ENCODE measurements at regions not wholly inside any gene's neighbourhood (a gene's known extent, or its start where the extent isn't known, plus 50 kb on each side); places are given as distances from the start of the nearest gene placed in this dataset.
"Not testable (repeated sequence)": the region's sequence is repeated elsewhere in the genome, so short reads cannot be mapped to it uniquely, and the experiment has no call there.

DNA sequence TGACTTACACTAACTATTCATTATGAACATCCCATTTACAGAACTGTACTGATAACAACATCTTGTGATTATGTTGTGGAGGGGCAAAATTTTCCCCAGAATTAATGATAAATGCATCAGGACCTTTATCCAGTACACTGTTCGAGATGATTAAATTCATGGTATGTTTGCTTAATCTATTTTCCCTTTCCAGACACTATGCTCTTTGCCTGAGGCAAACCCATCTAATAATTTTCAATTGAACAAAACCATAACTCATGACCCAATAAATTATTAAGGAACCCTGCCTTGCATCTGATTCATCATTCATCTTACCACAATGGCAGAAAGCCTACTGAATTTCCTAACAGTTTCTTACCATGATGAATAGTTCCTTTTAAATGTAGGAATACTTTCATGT lies 385.0 kb downstream of the DSEL start:
- TF ChIP-seq, protein P1, sequence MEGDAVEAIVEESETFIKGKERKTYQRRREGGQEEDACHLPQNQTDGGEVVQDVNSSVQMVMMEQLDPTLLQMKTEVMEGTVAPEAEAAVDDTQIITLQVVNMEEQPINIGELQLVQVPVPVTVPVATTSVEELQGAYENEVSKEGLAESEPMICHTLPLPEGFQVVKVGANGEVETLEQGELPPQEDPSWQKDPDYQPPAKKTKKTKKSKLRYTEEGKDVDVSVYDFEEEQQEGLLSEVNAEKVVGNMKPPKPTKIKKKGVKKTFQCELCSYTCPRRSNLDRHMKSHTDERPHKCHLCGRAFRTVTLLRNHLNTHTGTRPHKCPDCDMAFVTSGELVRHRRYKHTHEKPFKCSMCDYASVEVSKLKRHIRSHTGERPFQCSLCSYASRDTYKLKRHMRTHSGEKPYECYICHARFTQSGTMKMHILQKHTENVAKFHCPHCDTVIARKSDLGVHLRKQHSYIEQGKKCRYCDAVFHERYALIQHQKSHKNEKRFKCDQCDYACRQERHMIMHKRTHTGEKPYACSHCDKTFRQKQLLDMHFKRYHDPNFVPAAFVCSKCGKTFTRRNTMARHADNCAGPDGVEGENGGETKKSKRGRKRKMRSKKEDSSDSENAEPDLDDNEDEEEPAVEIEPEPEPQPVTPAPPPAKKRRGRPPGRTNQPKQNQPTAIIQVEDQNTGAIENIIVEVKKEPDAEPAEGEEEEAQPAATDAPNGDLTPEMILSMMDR (conservative IDR thresholded peaks at IDR 0.05): no peak
- Histone ChIP-seq H2BK20ac (ENCODE audit: low read depth, low read length, poor library complexity, severe bottlenecking) (no peak overlapping the region), H3K9ac (ENCODE audit: extremely low read depth, insufficient read length, low read length) (no peak overlapping the region), H2BK120ac (ENCODE audit: low read depth, low read length, poor library complexity, severe bottlenecking) (no peak overlapping the region), H3K23ac (ENCODE audit: insufficient read length, low read depth, low read length) (no peak overlapping the region), H4K5ac (ENCODE audit: insufficient read length, low read depth, low read length) (no peak overlapping the region), H3K14ac (ENCODE audit: insufficient read depth, low read length) (no peak overlapping the region), H3T11ph (ENCODE audit: low read length) (no peak overlapping the region), H3K27ac (ENCODE audit: insufficient read length, low read depth, low read length) (no peak overlapping the region), H2BK12ac (ENCODE audit: insufficient read length, low read depth, low read length) (no peak overlapping the region), H3K79me1 (ENCODE audit: insufficient read depth, low read depth, low read length, poor library complexity, severe bottlenecking) (no peaks in the 10 kb centered on the region), H2AFZ (ENCODE audit: low read length) (no peak overlapping the region), H4K8ac (replicated peaks; ENCODE audit: insufficient read length, low read depth, low read length) (no peak overlapping the region), H3K27me3 (ENCODE audit: insufficient read depth, low read length) (no peaks in the 10 kb centered on the region), H3K18ac (ENCODE audit: insufficient read length, low read depth, low read length) (no peak overlapping the region), H3K56ac (ENCODE audit: insufficient read length, low read depth, low read length) (no peak overlapping the region), H3K9me3 (ENCODE audit: control insufficient read depth, low read depth, low read length) (no peaks in the 10 kb centered on the region), H2BK5ac (ENCODE audit: insufficient read length, low read length) (no peak overlapping the region), H4K20me1 (ENCODE audit: control insufficient read depth, insufficient read depth, insufficient read length) (no peaks in the 10 kb centered on the region), H3K23me2 (ENCODE audit: insufficient read length, low read depth, low read length, poor library complexity, severe bottlenecking) (no peaks in the 10 kb centered on the region), H2BK15ac (ENCODE audit: low read depth, low read length) (no peak overlapping the region), H3K4me1 (ENCODE audit: insufficient read depth, low read length) (no peaks in the 10 kb centered on the region), H3K4ac (ENCODE audit: low read depth, low read length) (no peak overlapping the region), H3K79me2 (ENCODE audit: insufficient read depth, low read length) (no peaks in the 10 kb centered on the region), H4K91ac (ENCODE audit: insufficient read length, low read depth, low read length) (no peak overlapping the region), H3K4me2 (ENCODE audit: insufficient read depth, insufficient read length, low read length) (no peak overlapping the region), H2AK5ac (ENCODE audit: insufficient read length, low read length) (no peak overlapping the region)
- H3K36me3 Mint-ChIP-seq (ENCODE audit: insufficient read depth in 1 of 3, low read depth in 3 of 3): peaks cover 4 to 13% (median 4%) of the 10 kb centered on the region in 3 experiments; a peak in 4 of 7 replicates
- no peak overlapping the region for H3K27ac Mint-ChIP-seq
- no peak overlapping the region for H3K4me3 Mint-ChIP-seq
- H3K9me3 Mint-ChIP-seq: peaks cover 8 to 15% of the 10 kb centered on the region in 2 experiments; a peak in 3 of 5 replicates
- WGBS (ENCODE audit: extremely low coverage, insufficient read length, low lambda C conversion rate): no CpG with 5 or more reads among the region's 1 CpG
- DNase-seq: no peak
- no peaks in the 10 kb centered on the region for H3K4me1 Mint-ChIP-seq
- no peaks in the 10 kb centered on the region for H3K27me3 Mint-ChIP-seq (ENCODE audit: low read depth)

DNA sequence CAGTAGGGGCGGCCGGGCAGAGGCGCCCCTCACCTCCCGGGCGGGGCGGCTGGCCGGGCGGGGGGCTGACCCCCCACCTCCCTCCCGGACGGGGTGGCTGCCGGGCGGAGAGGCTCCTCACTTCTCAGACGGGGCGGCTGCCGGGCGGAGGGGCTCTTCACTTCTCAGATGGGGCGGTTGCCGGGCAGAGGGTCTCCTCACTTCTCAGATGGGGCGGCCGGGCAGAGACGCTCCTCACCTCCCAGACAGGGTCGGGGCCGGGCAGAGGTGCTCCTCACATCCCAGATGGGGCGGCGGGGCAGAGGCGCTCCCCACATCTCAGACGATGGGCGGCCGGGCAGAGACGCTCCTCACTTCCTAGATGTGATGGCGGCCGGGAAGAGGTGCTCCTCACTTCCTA lies 389.8 kb downstream of the DSEL start:
- not testable (repeated sequence) for H2BK5ac ChIP-seq (ENCODE audit: insufficient read length, low read length); H3K27me3 Mint-ChIP-seq (ENCODE audit: low read depth); H4K91ac ChIP-seq (ENCODE audit: insufficient read length, low read depth, low read length); H3K79me1 ChIP-seq (ENCODE audit: insufficient read depth, low read depth, low read length, poor library complexity, severe bottlenecking); H3K4ac ChIP-seq (ENCODE audit: low read depth, low read length); H3K9ac ChIP-seq (ENCODE audit: extremely low read depth, insufficient read length, low read length); H3K27ac ChIP-seq (ENCODE audit: insufficient read length, low read depth, low read length); H4K8ac ChIP-seq (replicated peaks; ENCODE audit: insufficient read length, low read depth, low read length); H2AK5ac ChIP-seq (ENCODE audit: insufficient read length, low read length); H3K18ac ChIP-seq (ENCODE audit: insufficient read length, low read depth, low read length); H3K4me1 ChIP-seq (ENCODE audit: insufficient read depth, low read length); H3K4me3 Mint-ChIP-seq; H3T11ph ChIP-seq (ENCODE audit: low read length); H3K27ac Mint-ChIP-seq; H3K4me1 Mint-ChIP-seq; H3K79me2 ChIP-seq (ENCODE audit: insufficient read depth, low read length); H2BK12ac ChIP-seq (ENCODE audit: insufficient read length, low read depth, low read length); H2BK120ac ChIP-seq (ENCODE audit: low read depth, low read length, poor library complexity, severe bottlenecking); H3K56ac ChIP-seq (ENCODE audit: insufficient read length, low read depth, low read length); DNase-seq; H3K23me2 ChIP-seq (ENCODE audit: insufficient read length, low read depth, low read length, poor library complexity, severe bottlenecking); H4K20me1 ChIP-seq (ENCODE audit: control insufficient read depth, insufficient read depth, insufficient read length); H3K4me2 ChIP-seq (ENCODE audit: insufficient read depth, insufficient read length, low read length); H3K9me3 ChIP-seq (ENCODE audit: control insufficient read depth, low read depth, low read length); H3K14ac ChIP-seq (ENCODE audit: insufficient read depth, low read length); H3K27me3 ChIP-seq (ENCODE audit: insufficient read depth, low read length); H2AFZ ChIP-seq (ENCODE audit: low read length); H2BK20ac ChIP-seq (ENCODE audit: low read depth, low read length, poor library complexity, severe bottlenecking); H4K5ac ChIP-seq (ENCODE audit: insufficient read length, low read depth, low read length); H2BK15ac ChIP-seq (ENCODE audit: low read depth, low read length); H3K23ac ChIP-seq (ENCODE audit: insufficient read length, low read depth, low read length)
- Mint-ChIP-seq H3K36me3 (ENCODE audit: insufficient read depth in 1 of 3, low read depth in 3 of 3) (peaks cover 4 to 17% (median 4%) of the 10 kb centered on the region in 3 experiments; a peak in 4 of 7 replicates), H3K9me3 (peaks cover 10 to 18% of the 10 kb centered on the region in 2 experiments; a peak in 3 of 5 replicates)
- no CpG with 5 or more reads among the region's 32 CpGs for WGBS (ENCODE audit: extremely low coverage, insufficient read length, low lambda C conversion rate)
